Smooth muscle cell of the brain vasculature (primary cell): ENCODE measurements at regions not wholly inside any gene's neighbourhood (a gene's known extent, or its start where the extent isn't known, plus 50 kb on each side); places are given as distances from the start of the nearest gene placed in this dataset.
A peak's percentile ranks its signal among the peaks of the same experiment; 100 is the strongest.
"Not testable (repeated sequence)": the region's sequence is repeated elsewhere in the genome, so short reads cannot be mapped to it uniquely, and the experiment has no call there.

Experiments
- DNase-seq: peaks from one replicate; pipeline ENCODE4 v3.0.0-alpha.2; 2012; ENCODE audit warnings: low read depth, low spot score

DNA sequence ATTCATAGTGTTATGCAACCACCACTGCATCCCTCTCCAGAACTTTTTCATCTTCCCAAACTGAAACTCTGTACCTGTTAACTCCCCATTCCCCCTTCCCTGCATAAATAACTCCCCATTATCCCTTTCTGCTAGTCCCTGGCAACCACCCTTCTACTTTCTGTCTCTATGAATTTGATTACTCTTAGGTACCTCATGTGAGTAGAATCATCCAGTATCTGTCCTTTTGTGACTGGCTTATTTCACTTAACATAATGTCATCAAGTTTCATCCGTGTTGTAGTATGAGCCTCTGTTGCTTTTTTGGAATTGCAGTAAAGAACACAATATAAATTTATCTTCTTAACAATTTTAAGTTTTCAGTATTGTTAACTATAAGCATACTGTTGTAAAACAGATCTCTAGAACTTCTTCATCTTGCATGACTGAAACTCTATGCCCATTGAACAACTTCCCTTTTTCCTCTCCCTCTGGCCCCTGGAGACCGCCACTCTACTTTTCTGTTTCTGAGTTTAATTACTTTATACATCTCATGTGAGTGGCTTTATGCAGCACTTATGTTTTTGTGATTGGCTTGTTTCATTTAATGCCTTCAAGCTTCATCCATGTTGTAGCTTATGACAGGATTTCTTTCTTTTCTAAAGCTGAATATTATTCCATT lies 87.3 kb upstream of the ABCC4 start:
- DNase-seq = no peak

- DNase-seq = no peak
Measured at GRCh38 chr13:95391362-95391761, 90.1 kb upstream of the ABCC4 start.

GRCh38 chr13:95391785-95392184 lies 90.5 kb upstream of the ABCC4 start:
- no peak for DNase-seq

- no peak for DNase-seq
Measured at GRCh38 chr13:95392597-95392996, 91.3 kb upstream of the ABCC4 start.

DNA sequence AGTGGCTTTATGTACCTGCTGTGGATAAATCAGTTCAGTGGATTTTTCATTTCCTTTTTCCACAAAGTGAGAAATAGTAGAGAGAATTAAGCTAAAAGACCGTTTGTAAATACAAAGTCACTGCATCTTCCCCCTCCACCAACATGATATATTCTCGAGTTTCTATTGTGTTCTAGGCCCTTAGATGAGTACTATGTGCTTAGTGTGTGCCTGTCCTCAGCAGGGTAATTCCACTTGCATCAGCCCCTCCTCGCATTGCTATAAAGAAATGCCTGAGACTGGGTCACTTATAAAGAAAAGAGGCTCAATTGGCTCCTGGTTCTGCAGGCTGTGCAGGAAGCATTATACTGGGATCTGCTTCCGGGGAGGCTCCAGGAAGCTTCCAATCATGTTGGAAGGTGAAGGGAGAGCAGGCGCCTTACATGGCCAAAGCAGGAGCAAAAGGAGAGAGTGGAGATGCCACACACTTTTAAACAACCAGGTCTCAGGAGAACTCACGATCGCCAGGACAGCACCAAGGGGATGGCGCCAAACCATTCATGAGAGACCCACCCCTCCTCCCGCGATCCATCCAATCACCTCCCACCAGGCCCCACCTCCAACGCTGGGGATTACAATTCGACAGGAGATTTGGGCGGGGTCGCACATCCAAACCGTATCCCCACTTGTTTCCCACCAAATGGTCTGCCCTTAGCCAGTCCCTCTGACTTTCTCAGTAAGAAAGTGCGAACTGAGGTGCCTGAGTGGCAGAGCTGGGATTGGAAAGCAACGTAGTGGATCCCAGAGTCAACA lies 102.3 kb upstream of the ABCC4 start:
- DNase-seq = no peak

DNA sequence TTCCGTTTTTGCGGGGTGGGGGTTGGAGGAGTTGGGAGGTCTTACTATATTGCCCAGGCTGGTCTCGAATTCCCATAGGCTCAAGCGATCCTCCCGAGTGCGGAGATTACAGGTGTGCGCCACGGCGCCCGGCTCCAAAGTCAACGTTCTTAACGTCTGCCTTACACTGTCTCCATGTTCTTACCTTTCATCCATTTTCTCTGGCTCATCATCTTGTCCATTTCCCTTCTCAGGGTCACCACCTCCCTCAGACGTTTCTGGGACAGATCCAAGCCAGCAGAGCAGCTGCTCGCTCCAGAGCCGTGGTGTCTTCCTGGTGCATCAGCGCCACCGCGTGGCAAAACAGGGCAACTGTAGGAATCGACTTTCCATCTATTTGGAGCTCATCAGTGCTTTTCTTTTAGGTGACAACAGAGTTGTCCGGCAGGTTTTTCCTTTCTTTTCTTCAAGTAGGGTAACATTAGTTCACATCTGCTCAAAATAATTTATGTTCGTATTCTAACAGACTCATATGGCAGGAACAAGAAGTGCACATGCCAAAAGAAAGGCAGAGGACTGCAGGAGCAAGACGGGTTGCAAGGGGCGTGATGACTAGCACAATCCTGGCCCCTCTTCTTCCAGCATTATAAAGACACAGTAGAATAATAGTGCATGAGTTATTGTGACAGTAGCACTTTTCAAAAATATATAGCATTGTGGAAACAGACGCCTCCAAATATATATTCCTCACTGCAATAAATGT lies 103.1 kb upstream of the ABCC4 start:
- DNase-seq = peak; percentile 62

DNA sequence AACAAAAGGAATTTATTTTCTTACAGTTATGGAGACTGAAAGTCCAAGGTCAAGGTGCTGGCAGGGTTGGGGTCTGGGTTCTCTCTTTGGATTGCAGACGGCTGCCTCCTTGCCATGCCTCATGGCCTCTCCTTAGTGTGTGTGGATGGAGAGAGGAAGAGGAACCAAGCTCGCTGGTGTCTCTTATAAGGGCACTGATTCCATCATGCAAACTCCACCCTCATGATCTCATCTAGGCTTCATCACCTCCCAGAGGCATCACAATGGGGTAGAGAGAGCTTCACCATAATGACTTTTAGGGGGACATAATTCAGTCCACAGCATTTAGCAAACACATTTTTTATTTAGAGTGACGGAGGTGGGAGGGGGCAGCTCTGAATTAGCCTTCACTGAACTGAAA lies 104.9 kb upstream of the ABCC4 start:
- DNase-seq = no peak

GRCh38 chr13:95411428-95412040 lies 110.3 kb upstream of the ABCC4 start:
- DNase-seq = no peak

GRCh38 chr13:95418946-95419345 lies 117.7 kb upstream of the ABCC4 start:
- no peak for DNase-seq

DNA sequence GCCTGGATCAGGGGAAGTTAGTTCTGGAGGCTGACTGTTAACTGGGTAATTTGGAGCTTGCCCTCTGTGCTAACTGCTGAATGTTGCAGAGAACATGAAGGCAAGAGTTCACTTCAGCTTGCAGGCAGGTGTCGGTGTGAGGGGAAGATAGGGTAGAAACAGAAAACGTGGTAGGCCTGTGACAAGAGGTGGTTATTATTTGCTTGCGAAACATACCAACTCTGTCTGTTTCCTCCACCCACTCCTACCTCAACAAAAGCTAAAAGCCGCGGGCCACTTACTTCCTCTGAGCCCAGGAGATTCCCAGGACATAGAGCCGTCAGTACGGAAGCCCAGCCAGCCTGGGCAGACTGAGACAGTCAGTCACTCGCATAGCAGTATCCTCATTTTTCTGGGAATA lies 119.2 kb upstream of the ABCC4 start:
- DNase-seq = no peak

- DNase-seq = no peak
Measured at GRCh38 chr13:95426631-95427030, 125.4 kb upstream of the ABCC4 start.

GRCh38 chr13:95430525-95430924 lies 122.0 kb upstream of the CLDN10 start:
- not testable (repeated sequence) for DNase-seq

DNA sequence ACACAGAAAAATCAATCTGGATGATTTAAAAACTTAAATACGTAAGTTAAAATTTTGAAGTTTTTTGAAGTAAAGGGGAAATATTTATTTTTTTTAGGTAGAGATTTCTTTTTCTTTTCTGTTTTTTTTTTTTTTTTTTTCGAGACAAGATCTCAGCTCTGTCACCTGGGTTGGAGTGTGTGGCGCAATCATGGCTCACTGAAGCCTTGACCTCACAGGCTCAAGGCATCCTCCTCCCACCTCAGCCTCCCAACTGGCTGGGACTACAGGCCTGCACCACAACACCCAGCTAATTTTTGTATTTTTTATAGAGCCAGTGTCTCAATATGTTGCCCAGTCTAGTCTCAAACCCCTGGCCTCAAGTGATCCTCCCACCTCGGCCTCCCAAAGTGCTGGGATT lies 120.4 kb upstream of the CLDN10 start:
- DNase-seq = no peak

- DNase-seq = no peak
Measured at GRCh38 chr13:95433537-95433936, 119.0 kb upstream of the CLDN10 start.

- DNase-seq = no peak
Measured at GRCh38 chr13:95434111-95434510, 118.4 kb upstream of the CLDN10 start.

DNA sequence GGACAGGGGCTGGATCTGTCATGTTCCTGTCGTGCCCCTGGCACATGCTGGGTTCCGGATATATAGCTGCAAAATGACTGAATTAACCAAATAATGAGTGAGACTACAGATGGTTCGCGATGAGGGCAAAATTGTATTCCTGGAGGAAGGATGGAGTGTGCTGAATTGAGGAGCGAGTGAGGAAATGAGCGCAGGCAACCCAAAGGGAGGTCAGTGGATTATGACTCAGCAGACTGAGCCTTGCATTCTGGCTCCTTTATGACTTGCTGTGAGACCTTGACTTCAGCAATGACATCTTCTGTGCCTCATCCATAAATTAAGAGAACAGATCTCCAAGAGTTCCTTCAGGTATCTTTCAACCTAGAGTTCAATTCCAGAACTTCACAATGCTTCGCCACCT lies 115.0 kb upstream of the CLDN10 start:
- no peak for DNase-seq

DNA sequence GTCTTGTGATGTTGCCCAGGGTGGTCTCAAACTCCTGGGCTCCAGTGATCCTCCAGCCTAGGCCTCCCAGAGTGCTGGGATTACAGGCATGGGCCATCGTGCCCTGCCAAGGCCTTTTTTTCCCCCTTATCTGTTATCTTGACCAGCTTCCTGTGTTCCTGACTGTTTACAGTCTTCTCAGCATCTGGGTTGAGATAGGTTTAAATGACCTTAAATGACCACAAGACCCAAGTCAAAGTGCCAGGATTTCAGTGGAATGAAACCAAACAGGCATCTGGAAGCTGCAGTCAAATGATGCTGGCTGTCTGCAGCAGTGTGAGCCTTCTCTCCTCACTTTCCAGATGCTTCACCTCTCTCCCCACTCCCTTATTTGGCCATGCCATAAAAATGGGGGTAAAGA lies 114.2 kb upstream of the CLDN10 start:
- no peak for DNase-seq

GRCh38 chr13:95440441-95441088 lies 112.0 kb upstream of the CLDN10 start:
- DNase-seq = no peak

DNA sequence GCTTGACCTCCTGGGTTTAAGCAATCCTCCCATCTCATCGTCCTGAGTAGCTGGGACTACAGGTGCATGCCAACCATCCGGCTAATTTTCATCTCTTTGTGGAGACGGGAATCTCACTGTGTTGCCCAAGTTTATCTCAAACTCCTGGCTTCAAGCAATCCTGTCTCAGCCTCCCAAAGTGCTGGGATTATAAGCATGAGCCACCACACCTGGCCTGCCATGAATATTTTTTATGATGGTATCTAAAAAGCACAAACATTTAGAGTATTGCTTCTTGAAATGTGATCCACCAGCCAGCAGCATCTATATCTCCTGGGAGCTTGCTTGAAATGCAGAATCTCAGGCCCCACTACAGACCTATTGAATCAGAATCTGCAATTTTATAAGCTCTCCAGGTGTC lies 111.2 kb upstream of the CLDN10 start:
- DNase-seq = no peak

DNA sequence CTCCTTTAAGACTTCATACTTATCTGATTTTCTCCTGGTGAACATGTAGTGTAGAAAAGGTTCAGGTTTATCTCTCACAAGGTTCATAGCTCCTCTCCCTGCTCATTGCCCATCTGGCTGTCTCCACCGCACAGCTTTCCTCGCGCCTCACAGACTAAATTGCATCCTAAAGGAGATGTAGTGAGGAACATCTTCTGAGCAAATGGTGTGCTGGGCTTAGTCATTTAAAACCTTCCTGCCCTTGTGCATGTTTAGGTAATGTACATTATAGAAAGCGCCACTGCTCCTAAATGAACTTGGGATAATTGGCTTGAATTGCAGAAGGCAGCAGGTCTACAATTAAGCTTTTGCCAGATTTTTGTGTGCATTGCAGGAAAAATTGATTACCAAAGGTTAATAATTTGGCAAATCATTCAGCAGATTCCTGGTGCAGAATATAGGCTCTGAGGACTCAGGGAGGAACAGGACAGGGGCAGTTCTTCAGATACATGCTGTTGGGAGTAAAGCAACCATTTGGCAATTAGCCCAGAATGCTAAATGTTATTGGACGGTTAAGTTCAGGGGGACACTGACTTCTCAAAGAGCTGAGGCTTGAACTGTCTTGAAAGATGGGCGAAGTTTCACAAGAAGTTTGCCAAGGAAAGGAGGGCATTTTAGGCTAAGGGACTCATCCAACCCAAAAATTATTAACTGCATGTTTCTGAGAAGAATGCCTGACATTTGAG lies 108.4 kb upstream of the CLDN10 start:
- no peak for DNase-seq

DNA sequence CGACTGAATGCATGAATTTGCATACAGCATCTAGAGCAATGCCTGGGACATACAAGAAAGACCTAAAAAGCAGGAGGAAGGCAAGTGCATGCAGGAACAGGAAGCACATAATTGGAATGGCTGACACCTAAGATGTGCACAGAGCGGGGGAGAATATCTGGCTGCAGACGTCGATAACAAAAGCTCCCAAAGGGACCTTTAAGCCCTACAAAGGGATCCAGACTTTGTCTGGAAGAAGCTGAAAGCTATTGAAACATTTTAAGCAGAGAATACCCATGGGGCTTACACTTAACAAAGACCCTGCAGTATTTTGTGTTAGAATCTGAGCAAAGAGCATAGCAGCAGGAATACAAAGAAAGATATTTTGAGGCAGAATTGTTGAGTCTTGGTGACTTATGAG lies 107.4 kb upstream of the CLDN10 start:
- DNase-seq = no peak
